T-helper 1 cell treated with Interleukin-12 subunit alpha and Interleukin-12 subunit beta and Interleukin-4 antibody, amounts not matched to agents 30 ng/mL and 1 ng/mL, for 36 hours (primary cell): ENCODE measurements at regions not wholly inside any gene's neighbourhood (a gene's known extent, or its start where the extent isn't known, plus 50 kb on each side); places are given as distances from the start of the nearest gene placed in this dataset.

Experiments used
- intact Hi-C: fragments of 100-400 bp; cut with micrococcal nuclease; formaldehyde crosslinking; loops from one replicate; pipeline ENCODE4 v1.15.1; 2024

GRCh38 chr14:85468816-85469215 lies 61.1 kb upstream of the FLRT2 start:
- intact Hi-C loops, result no loop called here

- intact Hi-C loops, result no loop called here
Measured at GRCh38 chr14:85471156-85471555, 58.8 kb upstream of the FLRT2 start.

- intact Hi-C loops, result no loop called here
Measured at GRCh38 chr14:85471744-85472143, 58.2 kb upstream of the FLRT2 start.

- intact Hi-C loops, result no loop called here
Measured at GRCh38 chr14:85474431-85474830, 55.5 kb upstream of the FLRT2 start.

- intact Hi-C loops, result no loop called here
Measured at GRCh38 chr14:85475113-85475512, 54.8 kb upstream of the FLRT2 start.

- intact Hi-C loops, result no loop called here
Measured at GRCh38 chr14:85479306-85479705, 50.6 kb upstream of the FLRT2 start.

- intact Hi-C loops, result no loop called here
Measured at GRCh38 chr14:85479771-85480170, 50.2 kb upstream of the FLRT2 start.
